Neural crest cell (in vitro differentiated cells): ENCODE measurements at regions not wholly inside any gene's neighbourhood (a gene's known extent, or its start where the extent isn't known, plus 50 kb on each side); places are given as distances from the start of the nearest gene placed in this dataset.

Experiments used
- DNase-seq: peaks from one replicate; pipeline ENCODE4 v3.0.0; 2021; ENCODE audit warnings: low read depth, mixed read lengths, low spot score
- H3K27ac Mint-ChIP-seq: one replicate; pipeline ENCODE4 v1.8.0; 2021; ENCODE audit warnings: mild to moderate bottlenecking, mixed read lengths; ENCODE audit not compliant: unreplicated experiment
- H3K27me3 Mint-ChIP-seq: 2 replicates; pipeline ENCODE4 v1.8.0; 2021; ENCODE audit warnings: low read depth, mild to moderate bottlenecking, mixed read lengths
- H3K36me3 Mint-ChIP-seq: 2 replicates; pipeline ENCODE4 v1.8.0; 2021; ENCODE audit warnings: low read depth, mild to moderate bottlenecking, mixed read lengths
- H3K4me1 Mint-ChIP-seq: 2 replicates; pipeline ENCODE4 v1.8.0; 2021; ENCODE audit warnings: mixed read lengths
- H3K4me3 Mint-ChIP-seq: one replicate; pipeline ENCODE4 v1.8.0; 2021; ENCODE audit warnings: mild to moderate bottlenecking, mixed read lengths
- H3K9me3 Mint-ChIP-seq: 2 replicates; pipeline ENCODE4 v1.8.0; 2021; ENCODE audit warnings: mixed read lengths
- CTCF ChIP-seq: fragments of 200-600 bp; sonication (generic); conservative IDR thresholded peaks from 2 replicates; pipeline ENCODE4 v1.5.0; 2021; ENCODE audit warnings: antibody characterized with exemption, mild to moderate bottlenecking

DNA sequence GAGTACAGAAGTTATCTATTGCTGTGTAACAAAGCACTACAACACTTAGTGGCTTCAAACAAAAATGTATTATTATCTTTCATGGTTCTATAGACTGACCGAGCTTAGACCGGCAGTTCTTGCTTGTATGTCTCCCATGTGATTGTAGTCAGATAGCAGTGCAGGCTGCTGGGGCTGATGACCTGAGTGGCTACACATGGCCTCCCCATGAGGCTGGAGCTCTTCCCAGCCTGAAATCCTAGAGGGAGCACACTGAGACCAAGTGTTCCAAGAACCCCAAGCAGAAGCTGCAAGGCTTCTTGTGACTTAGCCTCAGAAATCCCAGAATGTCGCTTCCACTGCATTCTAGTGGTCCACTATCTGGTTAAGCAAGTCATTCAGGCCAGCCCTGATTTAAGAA is 141.2 kb upstream of the TLE3 start:
- H3K36me3 Mint-ChIP-seq: no peaks in the 10 kb centered on the region
- TF ChIP-seq CTCF: no peak
- H3K27me3 Mint-ChIP-seq: peaks cover 2% of the 10 kb centered on the region
- H3K27ac Mint-ChIP-seq: no peak overlapping the region
- peaks cover 20% of the 10 kb centered on the region for H3K4me1 Mint-ChIP-seq
- DNase-seq: no peak
- no peak overlapping the region for H3K4me3 Mint-ChIP-seq
- H3K9me3 Mint-ChIP-seq: no peaks in the 10 kb centered on the region

DNA sequence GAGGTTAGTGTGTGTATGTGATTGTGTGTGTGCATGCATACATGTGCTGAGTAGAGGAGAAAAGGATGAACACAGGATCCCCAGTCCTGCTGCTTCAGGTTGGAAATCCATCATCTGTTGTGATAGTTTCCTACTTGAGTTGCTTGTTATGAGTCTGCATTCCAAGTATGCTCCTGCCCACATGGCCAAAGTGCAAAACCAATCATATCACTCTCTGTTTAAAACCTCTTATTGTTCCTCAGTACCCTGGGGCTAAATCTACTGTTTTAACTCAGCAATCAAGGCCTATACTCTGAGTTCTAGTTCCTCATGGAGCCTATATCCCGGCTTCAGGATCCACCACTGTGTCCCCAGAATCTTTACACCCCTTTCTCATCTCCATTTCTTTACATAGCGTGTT is 139.9 kb upstream of the TLE3 start:
- DNase-seq: no peak
- Mint-ChIP-seq H3K36me3 (no peaks in the 10 kb centered on the region), H3K9me3 (peaks cover 3% of the 10 kb centered on the region), H3K4me3 (no peak overlapping the region), H3K27ac (no peak overlapping the region), H3K27me3 (no peaks in the 10 kb centered on the region), H3K4me1 (peaks cover 20% of the 10 kb centered on the region)
- TF ChIP-seq CTCF: no peak

DNA sequence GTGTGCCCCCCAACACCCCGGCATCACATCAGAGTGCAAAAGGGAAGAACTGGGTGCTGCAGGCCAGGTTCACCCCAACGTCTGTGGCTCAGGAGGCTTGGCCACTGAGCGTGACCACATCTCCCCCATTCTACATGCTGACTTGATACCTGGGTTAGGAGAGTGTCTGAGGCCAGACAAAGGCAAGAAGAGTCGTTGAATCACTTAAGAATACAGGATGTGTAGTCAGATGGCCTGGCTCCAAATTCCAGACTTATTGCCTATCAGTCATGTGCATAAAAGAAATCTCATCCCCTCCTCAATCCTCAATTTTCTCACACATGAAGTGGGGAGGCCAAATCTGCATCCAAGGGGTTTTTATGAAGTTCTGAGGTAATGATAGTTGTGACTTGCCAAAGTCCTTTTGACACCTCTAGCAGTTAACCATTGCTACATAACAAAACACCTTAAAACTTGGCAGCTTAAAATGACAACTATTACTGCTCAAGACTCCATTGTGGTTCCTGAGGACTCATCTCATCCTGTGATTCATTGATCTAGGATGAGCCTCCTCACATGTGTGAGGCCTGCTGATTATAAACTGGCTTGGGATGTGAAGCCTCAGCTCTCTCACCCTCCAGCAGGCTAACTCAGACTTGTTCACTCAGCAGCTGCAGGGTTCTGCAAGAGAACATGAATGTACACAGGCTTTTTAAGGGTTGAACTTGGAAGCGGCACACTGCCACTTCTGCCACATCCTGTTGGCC is 138.8 kb upstream of the TLE3 start:
- peaks cover 19% of the 10 kb centered on the region for H3K4me1 Mint-ChIP-seq
- H3K9me3 Mint-ChIP-seq: peaks cover 10% of the 10 kb centered on the region
- DNase-seq: no peak
- no peak for TF ChIP-seq CTCF
- no peak overlapping the region for H3K27ac Mint-ChIP-seq
- no peak overlapping the region for H3K4me3 Mint-ChIP-seq
- H3K36me3 Mint-ChIP-seq: peaks cover 6% of the 10 kb centered on the region
- no peaks in the 10 kb centered on the region for H3K27me3 Mint-ChIP-seq

DNA sequence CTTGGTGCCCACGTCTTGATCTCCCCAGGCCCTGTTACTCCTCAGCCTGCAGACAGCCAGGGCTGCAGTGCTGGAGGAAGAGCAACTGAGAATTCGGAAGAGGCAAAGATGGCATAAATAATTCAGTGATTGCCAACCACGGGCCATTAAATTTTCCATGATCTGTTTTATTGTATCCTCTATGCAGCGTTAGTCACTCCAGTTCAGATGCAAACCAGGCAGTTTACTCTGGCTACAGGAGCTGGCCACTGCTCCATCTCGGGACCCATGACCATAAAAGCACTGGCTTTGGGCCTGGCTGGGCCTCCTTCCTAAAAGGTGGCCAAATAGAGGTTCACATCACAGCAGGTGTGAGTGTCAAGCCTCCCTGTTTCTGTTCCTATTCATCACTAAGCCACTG is 137.6 kb upstream of the TLE3 start:
- TF ChIP-seq CTCF: no peak
- H3K4me1 Mint-ChIP-seq: peaks cover 13% of the 10 kb centered on the region

DNA sequence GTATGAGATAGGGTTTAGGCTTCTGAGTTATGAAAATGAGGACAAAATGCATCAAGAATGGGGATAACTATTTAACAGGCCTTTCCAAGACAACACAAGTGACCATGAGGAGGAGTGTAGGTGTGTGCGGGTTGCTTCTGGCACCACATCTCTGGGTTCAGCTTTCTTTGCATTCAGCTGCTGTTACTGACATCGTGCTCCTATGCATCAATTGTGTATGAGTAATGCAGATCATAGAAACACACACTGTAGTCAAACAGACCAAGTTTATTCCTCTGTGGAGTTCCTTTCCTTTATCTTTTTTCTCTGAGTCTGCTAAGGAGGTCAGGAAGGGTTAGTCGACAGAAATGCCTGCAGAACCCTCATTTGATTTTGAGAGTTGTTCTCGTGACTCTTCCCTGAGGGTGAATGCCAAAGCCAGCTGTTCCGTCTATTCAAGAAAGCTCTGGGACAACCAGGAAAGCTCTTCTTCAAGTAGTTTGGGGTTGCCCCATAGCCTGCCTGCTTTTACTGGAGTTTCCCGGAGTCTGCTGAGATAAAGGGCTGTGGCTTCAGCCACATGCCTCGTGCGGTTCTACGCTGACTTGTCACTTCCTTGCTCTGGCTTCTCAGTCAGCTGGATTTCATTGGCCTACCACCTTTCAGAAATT is 136.7 kb upstream of the TLE3 start:
- Mint-ChIP-seq H3K4me1 (peaks cover 13% of the 10 kb centered on the region), H3K4me3 (no peak overlapping the region), H3K36me3 (peaks cover 12% of the 10 kb centered on the region), H3K27ac (no peak overlapping the region), H3K9me3 (peaks cover 19% of the 10 kb centered on the region), H3K27me3 (no peaks in the 10 kb centered on the region)
- no peak for DNase-seq
- TF ChIP-seq CTCF: no peak

More for the DNA sequence above, 137.6 kb upstream of the TLE3 start:
- H3K4me3 Mint-ChIP-seq: no peak overlapping the region
- peaks cover 12% of the 10 kb centered on the region for H3K9me3 Mint-ChIP-seq
- no peak for DNase-seq
- H3K36me3 Mint-ChIP-seq: peaks cover 6% of the 10 kb centered on the region
- H3K27ac Mint-ChIP-seq: no peak overlapping the region
- no peaks in the 10 kb centered on the region for H3K27me3 Mint-ChIP-seq
